ENCODE measurements at regions not wholly inside any gene's neighbourhood (a gene's known extent, or its start where the extent isn't known, plus 50 kb on each side); places are given as distances from the start of the nearest gene placed in this dataset.

DNA sequence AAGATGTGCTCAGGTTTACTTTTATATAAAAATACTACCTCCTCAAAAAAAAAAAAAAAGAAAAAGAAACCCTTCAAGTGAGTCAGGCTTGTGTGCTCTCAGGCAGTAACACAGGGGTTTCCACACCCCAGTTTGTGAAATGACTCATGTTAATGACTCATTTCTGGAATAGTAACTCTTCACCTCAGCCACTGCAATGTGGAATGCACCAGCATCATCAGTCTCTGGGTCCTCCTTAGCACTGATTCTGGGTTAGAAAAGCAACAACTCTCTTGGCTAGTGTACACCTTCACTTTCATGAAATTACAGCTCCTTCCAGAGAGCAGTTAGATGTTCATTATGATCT is 110.6 kb downstream of the EMX2 start:
- Histone ChIP-seq H3K27me3 (replicated peaks in 1 of 4; ENCODE audit: control insufficient read depth in 3 of 4, extremely low read depth in 1 of 4, insufficient read depth in 3 of 4, low read length in 3 of 4) (no peaks in the 10 kb centered on the region), H3K79me2 (ENCODE audit: control insufficient read depth in 1 of 2, insufficient read depth in 2 of 2, low read length in 2 of 2) (no peaks in the 10 kb centered on the region), H2BK12ac (ENCODE audit: low read depth, low read length) (no peak overlapping the region), H3K9ac (replicated peaks in 1 of 4; ENCODE audit: extremely low read depth in 1 of 4, low read depth in 3 of 4, low read length in 3 of 4) (no peak overlapping the region), H2BK15ac (ENCODE audit: low read length) (no peak overlapping the region), H4K8ac (ENCODE audit: extremely low read depth, insufficient read depth, low read length) (no peak overlapping the region), H2AK5ac (ENCODE audit: low read depth, low read length) (no peak overlapping the region), H2BK120ac (replicated peaks; ENCODE audit: low read depth, low read length) (no peak overlapping the region), H3K23me2 (ENCODE audit: low read depth, low read length) (no peaks in the 10 kb centered on the region), H3K36me3 (ENCODE audit: control insufficient read depth in 2 of 4, insufficient read depth in 4 of 4, low read length in 3 of 4) (no peaks in the 10 kb centered on the region; a peak in 1 of 8 replicates), H3K56ac (replicated peaks; ENCODE audit: insufficient read length, low read depth, low read length) (no peak overlapping the region), H2AFZ (ENCODE audit: low read length) (no peak overlapping the region), H3K27ac (ENCODE audit: low read depth, low read length) (no peak overlapping the region), H4K91ac (replicated peaks; ENCODE audit: insufficient read length, low read length) (no peak overlapping the region), H2BK5ac (ENCODE audit: low read depth, low read length) (no peak overlapping the region), H3K18ac (ENCODE audit: extremely low read depth, low read length) (no peak overlapping the region), H2BK20ac (ENCODE audit: low read length) (no peak overlapping the region), H3K9me3 (ENCODE audit: insufficient read depth in 2 of 2, low read depth in 1 of 2, low read length in 1 of 2) (no peaks in the 10 kb centered on the region; a peak in 1 of 4 replicates), H3K14ac (ENCODE audit: insufficient read length) (no peak overlapping the region), H3K4me2 (ENCODE audit: insufficient read depth in 1 of 2, low read depth in 2 of 2, low read length in 2 of 2) (no peak overlapping the region), H3K79me1 (ENCODE audit: low read depth, low read length) (no peaks in the 10 kb centered on the region), H3K4me1 (replicated peaks in 1 of 4; ENCODE audit: control insufficient read depth in 3 of 4, insufficient read depth in 4 of 4, low read length in 3 of 4) (no peaks in the 10 kb centered on the region), H3K4ac (replicated peaks; ENCODE audit: insufficient read length, low read depth, low read length) (no peak overlapping the region), H4K5ac (ENCODE audit: insufficient read length, low read depth, low read length) (no peak overlapping the region), H3K23ac (ENCODE audit: insufficient read length) (no peak overlapping the region), H4K20me1 (replicated peaks in 1 of 2; ENCODE audit: control insufficient read depth in 1 of 2, insufficient read depth in 2 of 2, low read length in 2 of 2) (no peaks in the 10 kb centered on the region), H3K4me3 (ENCODE audit: extremely low read depth in 1 of 4, insufficient read depth in 2 of 4, low read depth in 3 of 4, low read length in 4 of 4) (no peak overlapping the region)
- CTCF ChIA-PET (ENCODE audit: partially characterized antibody) = interaction anchor here (0.9 to 1.3 kb wide), 2 partner anchors 9 to 85 kb away, joined by 3 read pairs; no protein-coding TSS in a partner anchor
- POLR2A ChIA-PET (ENCODE audit: partially characterized antibody) = no interaction called here
- FAIRE-seq (no peak), DNase-seq (ENCODE audit: low read depth in 1 of 2, low spot score in 2 of 2) (no peak)
- TF ChIP-seq, protein P1, sequence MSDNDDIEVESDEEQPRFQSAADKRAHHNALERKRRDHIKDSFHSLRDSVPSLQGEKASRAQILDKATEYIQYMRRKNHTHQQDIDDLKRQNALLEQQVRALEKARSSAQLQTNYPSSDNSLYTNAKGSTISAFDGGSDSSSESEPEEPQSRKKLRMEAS (IDR thresholded peaks at IDR 0.05) = no peak
- TF ChIP-seq PHF8 (conservative IDR thresholded peaks at IDR 0.05; ENCODE audit: low read depth, low read length) (no peak), GABPA (IDR thresholded peaks at IDR 0.05; ENCODE audit: borderline replicate concordance, insufficient read depth, low read length) (no peak), SP4 (IDR thresholded peaks at IDR 0.05; ENCODE audit: low read length) (no peak), CBX5 (IDR thresholded peaks at IDR 0.05; ENCODE audit: low read depth, low read length) (no peak), CREB1 (IDR thresholded peaks at IDR 0.05) (no peak), CHD1 (IDR thresholded peaks at IDR 0.05; ENCODE audit: low read depth, low read length) (no peak), TAF1 (IDR thresholded peaks at IDR 0.05; ENCODE audit: low read depth, low read length) (no peak), NRF1 (IDR thresholded peaks at IDR 0.05; ENCODE audit: low read depth, low read length) (no peak), KDM1A (IDR thresholded peaks at IDR 0.05; ENCODE audit: borderline replicate concordance, low read length) (no peak), CBX8 (IDR thresholded peaks at IDR 0.05; ENCODE audit: borderline replicate concordance, low read depth, low read length) (no peak), EP300 (IDR thresholded peaks at IDR 0.05; ENCODE audit: borderline replicate concordance in 1 of 2, low read depth in 2 of 2, low read length in 2 of 2) (no peak), RFX5 (IDR thresholded peaks at IDR 0.05; ENCODE audit: borderline replicate concordance, low read depth, low read length) (no peak)
- TF ChIP-seq, protein P2, sequence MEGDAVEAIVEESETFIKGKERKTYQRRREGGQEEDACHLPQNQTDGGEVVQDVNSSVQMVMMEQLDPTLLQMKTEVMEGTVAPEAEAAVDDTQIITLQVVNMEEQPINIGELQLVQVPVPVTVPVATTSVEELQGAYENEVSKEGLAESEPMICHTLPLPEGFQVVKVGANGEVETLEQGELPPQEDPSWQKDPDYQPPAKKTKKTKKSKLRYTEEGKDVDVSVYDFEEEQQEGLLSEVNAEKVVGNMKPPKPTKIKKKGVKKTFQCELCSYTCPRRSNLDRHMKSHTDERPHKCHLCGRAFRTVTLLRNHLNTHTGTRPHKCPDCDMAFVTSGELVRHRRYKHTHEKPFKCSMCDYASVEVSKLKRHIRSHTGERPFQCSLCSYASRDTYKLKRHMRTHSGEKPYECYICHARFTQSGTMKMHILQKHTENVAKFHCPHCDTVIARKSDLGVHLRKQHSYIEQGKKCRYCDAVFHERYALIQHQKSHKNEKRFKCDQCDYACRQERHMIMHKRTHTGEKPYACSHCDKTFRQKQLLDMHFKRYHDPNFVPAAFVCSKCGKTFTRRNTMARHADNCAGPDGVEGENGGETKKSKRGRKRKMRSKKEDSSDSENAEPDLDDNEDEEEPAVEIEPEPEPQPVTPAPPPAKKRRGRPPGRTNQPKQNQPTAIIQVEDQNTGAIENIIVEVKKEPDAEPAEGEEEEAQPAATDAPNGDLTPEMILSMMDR (IDR thresholded peaks at IDR 0.05; ENCODE audit: control extremely low read depth in 1 of 3, insufficient read depth in 1 of 3, low read depth in 1 of 3, low read length in 3 of 3) = no peak

Measured in H1 (cell line).